A673 (cell line): ENCODE measurements at regions not wholly inside any gene's neighbourhood (a gene's known extent, or its start where the extent isn't known, plus 50 kb on each side); places are given as distances from the start of the nearest gene placed in this dataset.

ENCODE experiments used
- BruUV-seq: library from RNA; stranded (reverse); fragments of 400-500 nt; replicated peaks from 2 replicates; lab custom pipeline; 2021; lab: Mats Ljungman, UMichigan
- CTCF ChIA-PET: fragments of 300-600 bp; sonication (Branson Sonifier 250); formaldehyde crosslinking; loops from one replicate; lab custom pipeline; 2022; ENCODE audit warnings: antibody characterized with exemption; lab: Charles Lee
- POLR2A ChIA-PET: fragments of 300-600 bp; sonication (Branson Sonifier 250); formaldehyde crosslinking; loops from one replicate; lab custom pipeline; 2022; ENCODE audit warnings: antibody characterized with exemption; ENCODE audit not compliant: low non-redundant PET; lab: Charles Lee
- DNase-seq: peaks from one replicate; pipeline ENCODE4 v3.0.0-alpha.2; 2015; ENCODE audit warnings: low spot score
- H3K27ac ChIP-seq: fragments of 200-600 bp; sonication (generic); 2 replicates; pipeline ENCODE4 v1.5.1; 2016; ENCODE audit warnings: mixed run types, low read depth, mild to moderate bottlenecking, mixed read lengths, antibody characterized with exemption, low read length; ENCODE audit not compliant: poor library complexity, severe bottlenecking
- H3K27me3 ChIP-seq: fragments of 200-600 bp; sonication (generic); replicated peaks from 2 replicates; pipeline ENCODE4 v1.6.1; 2017; ENCODE audit warnings: mixed run types, low read depth, mild to moderate bottlenecking, mixed read lengths, antibody characterized with exemption, low read length; ENCODE audit not compliant: insufficient read depth, poor library complexity
- H3K36me3 ChIP-seq: fragments of 200-600 bp; sonication (generic); 2 replicates; pipeline ENCODE4 v1.6.1; 2016; ENCODE audit warnings: mixed run types, mild to moderate bottlenecking, mixed read lengths, antibody characterized with exemption, low read length; ENCODE audit not compliant: insufficient read depth, poor library complexity, severe bottlenecking
- H3K4me1 ChIP-seq: fragments of 200-600 bp; sonication (generic); 2 replicates; pipeline ENCODE4 v1.6.1; 2017; ENCODE audit warnings: mixed run types, mild to moderate bottlenecking, mixed read lengths, antibody characterized with exemption, low read length; ENCODE audit not compliant: insufficient read depth, poor library complexity, severe bottlenecking
- H3K4me3 ChIP-seq: fragments of 200-600 bp; sonication (generic); 2 replicates; pipeline ENCODE4 v1.5.1; 2016; ENCODE audit warnings: low read depth, mixed run types, mild to moderate bottlenecking, mixed read lengths, low read length; ENCODE audit not compliant: poor library complexity, severe bottlenecking
- H3K9me3 ChIP-seq: fragments of 200-600 bp; sonication (generic); 2 replicates; pipeline ENCODE4 v1.6.1; 2016; ENCODE audit warnings: mixed run types, low read depth, mild to moderate bottlenecking, mixed read lengths, antibody characterized with exemption, low read length; ENCODE audit not compliant: poor library complexity, severe bottlenecking
- CTCF ChIP-seq: fragments of 300-800, 200-600 bp; sonication (generic); conservative IDR thresholded peaks from 2 replicates; pipeline ENCODE4 v1.5.1; 2017; ENCODE audit warnings: low read depth, mild to moderate bottlenecking, antibody characterized with exemption, low read length, moderate library complexity, mixed read lengths
- EZH2 ChIP-seq: fragments of 200-600 bp; sonication (generic); IDR thresholded peaks from 2 replicates; pipeline ENCODE4 v1.6.1; 2017; ENCODE audit warnings: borderline replicate concordance, low read depth, mild to moderate bottlenecking, mixed read lengths, antibody characterized with exemption, low read length; ENCODE audit not compliant: poor library complexity, severe bottlenecking
- intact Hi-C: fragments of 100-400 bp; cut with micrococcal nuclease; formaldehyde crosslinking; loops from one replicate; pipeline ENCODE4 v1.10.0; 2022; ENCODE audit not compliant: unreplicated experiment

GRCh38 chr9:103700195-103700962 is 393.7 kb upstream of the SMC2 start:
- intact Hi-C loops = no loop called here
- Histone ChIP-seq H3K9me3 (peaks cover 27% of the 10 kb centered on the region), H3K27ac (no peak overlapping the region), H3K36me3 (no peaks in the 10 kb centered on the region), H3K4me3 (no peak overlapping the region), H3K27me3 (no peaks in the 10 kb centered on the region), H3K4me1 (no peaks in the 10 kb centered on the region)
- no peak for TF ChIP-seq CTCF
- no peak for TF ChIP-seq EZH2
- BruUV-seq = no TSS peak
- CTCF ChIA-PET = no interaction called here
- no peak for DNase-seq
- POLR2A ChIA-PET = no interaction called here

- no peaks in the 10 kb centered on the region for H3K36me3 ChIP-seq
- ChIA-PET CTCF (no interaction called here), POLR2A (no interaction called here)
- no peak overlapping the region for H3K27ac ChIP-seq
- intact Hi-C loops = no loop called here
- no peak for DNase-seq
- no peak overlapping the region for H3K4me3 ChIP-seq
- no peak for TF ChIP-seq EZH2
- TF ChIP-seq CTCF = no peak
- no peaks in the 10 kb centered on the region for H3K27me3 ChIP-seq
- BruUV-seq = no TSS peak
- peaks cover 21% of the 10 kb centered on the region for H3K9me3 ChIP-seq
- H3K4me1 ChIP-seq = no peaks in the 10 kb centered on the region
These were observed 391.5 kb upstream of the SMC2 start for GRCh38 chr9:103702572-103702971.

- no peak overlapping the region for H3K27ac ChIP-seq
- no TSS peak for BruUV-seq
- no peak for DNase-seq
- intact Hi-C loops = no loop called here
- no peaks in the 10 kb centered on the region for H3K36me3 ChIP-seq
- ChIA-PET CTCF (no interaction called here), POLR2A (no interaction called here)
- no peaks in the 10 kb centered on the region for H3K4me1 ChIP-seq
- H3K9me3 ChIP-seq = peaks cover 35% of the 10 kb centered on the region
- no peaks in the 10 kb centered on the region for H3K27me3 ChIP-seq
- TF ChIP-seq EZH2 (no peak), CTCF (no peak)
- H3K4me3 ChIP-seq = no peak overlapping the region
These were observed 386.9 kb upstream of the SMC2 start for GRCh38 chr9:103707181-103707580.
